GM23248 (cell line): ENCODE measurements at regions not wholly inside any gene's neighbourhood (a gene's known extent, or its start where the extent isn't known, plus 50 kb on each side); places are given as distances from the start of the nearest gene placed in this dataset.

Experiments
- EZH2 ChIP-seq: fragments of 200-600 bp; sonication (generic); IDR thresholded peaks from 2 replicates; pipeline ENCODE4 v1.6.1; 2018; ENCODE audit warnings: antibody characterized with exemption, mild to moderate bottlenecking; ENCODE audit not compliant: insufficient read depth, poor library complexity, severe bottlenecking
- EZH2phosphoT487 ChIP-seq: fragments of 200-600 bp; sonication (generic); IDR thresholded peaks from 2 replicates; pipeline ENCODE4 v1.6.1; 2018; ENCODE audit warnings: antibody characterized with exemption, moderate library complexity, mild to moderate bottlenecking, low read depth; ENCODE audit not compliant: insufficient read depth

DNA sequence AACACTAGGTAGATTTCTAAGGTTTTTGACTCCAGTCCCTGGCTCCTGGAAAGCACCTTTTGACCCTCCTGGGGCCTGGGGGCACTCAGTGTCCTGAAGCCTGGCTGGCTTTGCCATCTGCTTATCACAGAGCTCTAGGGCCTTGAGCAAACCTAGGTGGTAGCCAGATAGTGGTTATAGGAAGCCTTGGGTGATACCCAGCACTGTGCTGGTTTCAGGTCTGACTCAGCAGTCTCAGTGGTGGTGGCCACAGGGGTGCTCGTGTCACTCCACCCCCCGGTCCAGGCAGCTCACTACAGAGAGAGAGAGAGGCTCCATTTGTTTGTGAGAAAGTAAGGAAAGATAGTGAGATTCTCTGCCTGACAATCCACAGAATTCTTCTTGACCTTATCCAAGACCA, 195.8 kb upstream of the ZFP42 start:
- TF ChIP-seq EZH2: no peak
- TF ChIP-seq EZH2phosphoT487: no peak
